ENCODE measurements at regions not wholly inside any gene's neighbourhood (a gene's known extent, or its start where the extent isn't known, plus 50 kb on each side); places are given as distances from the start of the nearest gene placed in this dataset.
"Not testable (repeated sequence)": the region's sequence is repeated elsewhere in the genome, so short reads cannot be mapped to it uniquely, and the experiment has no call there.

- not testable (repeated sequence) for DNase-seq (ENCODE audit: low read depth)
Observed at GRCh38 chr2:87643165-87643564, 104.7 kb upstream of the PLGLB2 start.

GRCh38 chr2:87647737-87648498 lies 100.0 kb upstream of the PLGLB2 start:
- not testable (repeated sequence) for DNase-seq (ENCODE audit: low read depth)

- DNase-seq (ENCODE audit: low read depth), result not testable (repeated sequence)
Observed at GRCh38 chr2:87648815-87649214, 99.1 kb upstream of the PLGLB2 start.

- not testable (repeated sequence) for DNase-seq (ENCODE audit: low read depth)
Observed at GRCh38 chr2:87649871-87650270, 98.0 kb upstream of the PLGLB2 start.

GRCh38 chr2:87650837-87651236 lies 97.0 kb upstream of the PLGLB2 start:
- not testable (repeated sequence) for DNase-seq (ENCODE audit: low read depth)

- DNase-seq (ENCODE audit: low read depth), result not testable (repeated sequence)
Observed at GRCh38 chr2:87651589-87651988, 96.3 kb upstream of the PLGLB2 start.

- DNase-seq (ENCODE audit: low read depth), result not testable (repeated sequence)
Observed at GRCh38 chr2:87653373-87653772, 94.5 kb upstream of the PLGLB2 start.

- not testable (repeated sequence) for DNase-seq (ENCODE audit: low read depth)
Observed at GRCh38 chr2:87654136-87654814, 93.6 kb upstream of the PLGLB2 start.

- not testable (repeated sequence) for DNase-seq (ENCODE audit: low read depth)
Observed at GRCh38 chr2:87657915-87658314, 90.0 kb upstream of the PLGLB2 start.

GRCh38 chr2:87658357-87658756 lies 89.5 kb upstream of the PLGLB2 start:
- DNase-seq (ENCODE audit: low read depth), result not testable (repeated sequence)

GRCh38 chr2:87658976-87659375 lies 88.9 kb upstream of the PLGLB2 start:
- DNase-seq (ENCODE audit: low read depth), result not testable (repeated sequence)

- DNase-seq (ENCODE audit: low read depth), result not testable (repeated sequence)
Observed at GRCh38 chr2:87660164-87660563, 87.7 kb upstream of the PLGLB2 start.

GRCh38 chr2:87662316-87663290 lies 85.3 kb upstream of the PLGLB2 start:
- DNase-seq (ENCODE audit: low read depth), result not testable (repeated sequence)

GRCh38 chr2:87663347-87663746 lies 84.5 kb upstream of the PLGLB2 start:
- not testable (repeated sequence) for DNase-seq (ENCODE audit: low read depth)

GRCh38 chr2:87667027-87667426 lies 80.9 kb upstream of the PLGLB2 start:
- DNase-seq (ENCODE audit: low read depth), result not testable (repeated sequence)

GRCh38 chr2:87668361-87668760 lies 79.5 kb upstream of the PLGLB2 start:
- not testable (repeated sequence) for DNase-seq (ENCODE audit: low read depth)

- DNase-seq (ENCODE audit: low read depth), result not testable (repeated sequence)
Observed at GRCh38 chr2:87669633-87670231, 78.2 kb upstream of the PLGLB2 start.

GRCh38 chr2:87672404-87672803 lies 75.5 kb upstream of the PLGLB2 start:
- DNase-seq (ENCODE audit: low read depth), result not testable (repeated sequence)

- not testable (repeated sequence) for DNase-seq (ENCODE audit: low read depth)
Observed at GRCh38 chr2:87674729-87675128, 73.2 kb upstream of the PLGLB2 start.

GRCh38 chr2:87675487-87675886 lies 72.4 kb upstream of the PLGLB2 start:
- DNase-seq (ENCODE audit: low read depth), result not testable (repeated sequence)

GRCh38 chr2:87677421-87677923 lies 70.4 kb upstream of the PLGLB2 start:
- DNase-seq (ENCODE audit: low read depth), result not testable (repeated sequence)

Data from CMK (cell line).